IMR-90 (cell line): ENCODE measurements at regions not wholly inside any gene's neighbourhood (a gene's known extent, or its start where the extent isn't known, plus 50 kb on each side); places are given as distances from the start of the nearest gene placed in this dataset.

Experiments used
- ATAC-seq: fragments of 200-7000 bp; cut with Tn5 transposase; 2 replicates; pipeline ENCODE4 v1.9.1; 2020; ENCODE audit warnings: low read depth, mild to moderate bottlenecking, moderate library complexity
- BruUV-seq: library from RNA; stranded (reverse); fragments of 400-500 nt; replicated peaks from 2 replicates; lab custom pipeline; 2021; lab: Mats Ljungman, UMichigan
- CTCF ChIA-PET: fragments of 300-600 bp; formaldehyde crosslinking; extraction: SDS; loops from one replicate; lab custom pipeline; 2021; ENCODE audit warnings: antibody characterized with exemption; lab: Yijun Ruan, JAX
- POLR2A ChIA-PET: fragments of 300-600 bp; sonication (Branson Sonifier 250); formaldehyde crosslinking; loops from one replicate; lab custom pipeline; 2022; ENCODE audit warnings: antibody characterized with exemption; ENCODE audit not compliant: unreplicated experiment; lab: Charles Lee
- DNase-seq: peaks from one replicate; pipeline ENCODE4 v3.0.0; 2013
- H2AFZ ChIP-seq: replicated peaks from 2 replicates; pipeline ENCODE3; 2013; ENCODE audit warnings: low read length, mild to moderate bottlenecking; ENCODE audit not compliant: poor library complexity
- H2AK5ac ChIP-seq: 2 replicates; pipeline ENCODE4 v1.6.1; 2013; ENCODE audit warnings: low read depth, low read length, inconsistent platforms
- H2AK9ac ChIP-seq: replicated peaks from 2 replicates; pipeline ENCODE3; 2013; ENCODE audit warnings: mild to moderate bottlenecking, low read depth, low read length, moderate library complexity; ENCODE audit not compliant: poor library complexity
- H2BK120ac ChIP-seq: 2 replicates; pipeline ENCODE4 v1.6.1; 2013; ENCODE audit warnings: low read depth, low read length, inconsistent platforms
- H2BK15ac ChIP-seq: 3 replicates; pipeline ENCODE4 v1.6.1; 2013; ENCODE audit warnings: low read depth, low read length, inconsistent platforms
- H2BK20ac ChIP-seq: 2 replicates; pipeline ENCODE4 v1.6.1; 2013; ENCODE audit warnings: low read depth, mild to moderate bottlenecking, inconsistent platforms, low read length, moderate library complexity
- H2BK5ac ChIP-seq: 2 replicates; pipeline ENCODE4 v1.6.1; 2013; ENCODE audit warnings: mild to moderate bottlenecking, low read depth, low read length, inconsistent platforms; ENCODE audit not compliant: poor library complexity, severe bottlenecking
- H3K14ac ChIP-seq: replicated peaks from 2 replicates; pipeline ENCODE4 v1.6.1; 2013; ENCODE audit warnings: low read depth, low read length, inconsistent platforms
- H3K18ac ChIP-seq: 2 replicates; pipeline ENCODE4 v1.6.1; 2013; ENCODE audit warnings: low read depth, low read length, control low read depth
- H3K23ac ChIP-seq: 2 replicates; pipeline ENCODE4 v1.6.1; 2013; ENCODE audit warnings: low read depth, low read length, inconsistent platforms
- H3K27ac ChIP-seq: 2 replicates; pipeline ENCODE4 v1.5.1; 2013; ENCODE audit warnings: mild to moderate bottlenecking, control low read depth, low read length; ENCODE audit not compliant: insufficient read depth
- H3K27me3 ChIP-seq: 2 replicates; pipeline ENCODE4 v1.6.1; 2013; ENCODE audit warnings: low read length; ENCODE audit not compliant: control insufficient read depth, insufficient read depth
- H3K36me3 ChIP-seq: 2 replicates; pipeline ENCODE4 v1.6.1; 2013; ENCODE audit warnings: low read length, mixed read lengths; ENCODE audit not compliant: control insufficient read depth, insufficient read depth
- H3K4ac ChIP-seq: 2 replicates; pipeline ENCODE4 v1.6.1; 2013; ENCODE audit warnings: low read depth, low read length, inconsistent platforms
- H3K4me1 ChIP-seq: 2 replicates; pipeline ENCODE4 v1.6.1; 2013; ENCODE audit warnings: low read length, mixed read lengths; ENCODE audit not compliant: control insufficient read depth, insufficient read depth
- H3K4me2 ChIP-seq: 2 replicates; pipeline ENCODE4 v1.6.1; 2013; ENCODE audit warnings: low read depth, mild to moderate bottlenecking, control low read depth, low read length, moderate library complexity
- H3K4me3 ChIP-seq: 2 replicates; pipeline ENCODE4 v1.5.1; 2013; ENCODE audit warnings: low read depth, mild to moderate bottlenecking, control low read depth, low read length, moderate library complexity; ENCODE audit not compliant: insufficient read depth
- H3K56ac ChIP-seq: 2 replicates; pipeline ENCODE4 v1.6.1; 2013; ENCODE audit warnings: low read length, inconsistent platforms; ENCODE audit not compliant: insufficient read depth; ENCODE audit errors: extremely low read depth
- H3K79me1 ChIP-seq, 2 experiments: 2 replicates each; pipeline ENCODE4 v1.6.1; 2013; ENCODE audit warnings: low read length in 2 of 2, inconsistent platforms in 1 of 2, low read depth in 1 of 2
- H3K9ac ChIP-seq: 2 replicates; pipeline ENCODE4 v1.6.1; 2013; ENCODE audit warnings: low read depth, low read length, control low read depth
- H3K9me1 ChIP-seq: 2 replicates; pipeline ENCODE4 v1.6.1; 2013; ENCODE audit warnings: low read length, inconsistent platforms; ENCODE audit not compliant: insufficient read depth
- H3K9me3 ChIP-seq: 2 replicates; pipeline ENCODE4 v1.6.1; 2013; ENCODE audit warnings: low read length; ENCODE audit not compliant: control insufficient read depth, insufficient read depth
- H4K20me1 ChIP-seq: 2 replicates; pipeline ENCODE4 v1.6.1; 2013; ENCODE audit warnings: low read length, inconsistent platforms; ENCODE audit not compliant: insufficient read depth
- H4K5ac ChIP-seq: 2 replicates; pipeline ENCODE4 v1.6.1; 2013; ENCODE audit warnings: mild to moderate bottlenecking, low read depth, low read length, control low read depth
- H4K8ac ChIP-seq, 2 experiments: 2 replicates each; pipeline ENCODE4 v1.6.1; 2013; ENCODE audit warnings: low read depth in 2 of 2, low read length in 2 of 2, control low read depth in 1 of 2, inconsistent platforms in 1 of 2
- H4K91ac ChIP-seq: 2 replicates; pipeline ENCODE4 v1.6.1; 2013; ENCODE audit warnings: low read depth, low read length, inconsistent platforms; ENCODE audit not compliant: insufficient read depth
- CTCF ChIP-seq: conservative IDR thresholded peaks from 2 replicates; pipeline ENCODE4 v1.5.1; 2012; ENCODE audit warnings: mild to moderate bottlenecking, low read depth, low read length, improper control_type of control experiment
- SMC3 ChIP-seq: fragments of 150-350 bp; IDR thresholded peaks from 2 replicates; pipeline ENCODE4 v1.6.1; 2016; ENCODE audit warnings: low read depth, mild to moderate bottlenecking, antibody characterized with exemption, low read length, moderate library complexity
- WGBS, 2 experiments: methylation state at CpG; one replicate each; pipeline versions ENCODE4 v1.1.5 to v1.1.7; 2013; ENCODE audit warnings: missing lambda C conversion rate in 2 of 2; ENCODE audit not compliant: insufficient read length in 1 of 2; ENCODE audit errors: extremely low coverage in 2 of 2; 5-methylcytosine and 5-hydroxymethylcytosine counted together
- dilution Hi-C: fragments of 300-500 bp; cut with HindIII; formaldehyde crosslinking; loops from one replicate; pipeline ENCODE4 v1.14.3; 2018; ENCODE audit warnings: low sequenced_read_pairs; ENCODE audit not compliant: unreplicated experiment
- in situ Hi-C: fragments of 300-500 bp; cut with MboI; formaldehyde crosslinking; loops from 3 replicates; pipeline ENCODE4 v1.14.3; 2019; ENCODE audit warnings: low sequenced_read_pairs, inconsistent platforms, mixed read lengths
- intact Hi-C: fragments of 100-400 bp; cut with micrococcal nuclease; formaldehyde crosslinking; loops from 2 replicates; pipeline ENCODE4 v1.10.0; 2022

GRCh38 chr11:111162305-111162704 is 83.2 kb upstream of the POU2AF2 start:
- H3K27ac ChIP-seq, result no peak overlapping the region
- no peak overlapping the region for H4K91ac ChIP-seq
- H4K8ac ChIP-seq, result no peak overlapping the region
- dilution Hi-C loops, result no loop called here
- no peak overlapping the region for H2AK5ac ChIP-seq
- H2BK15ac ChIP-seq, result no peak overlapping the region
- no peak overlapping the region for H3K4ac ChIP-seq
- no TSS peak for BruUV-seq
- DNase-seq, result peak; percentile 59
- no peaks in the 10 kb centered on the region for H3K9me3 ChIP-seq
- no peaks in the 10 kb centered on the region for H3K36me3 ChIP-seq
- no peak overlapping the region for H2BK20ac ChIP-seq
- no peak overlapping the region for H2BK120ac ChIP-seq
- H3K23ac ChIP-seq, result no peak overlapping the region
- no peaks in the 10 kb centered on the region for H3K27me3 ChIP-seq
- intact Hi-C loops, result no loop called here
- CTCF ChIA-PET, result interaction anchor here (0.5 to 1.1 kb wide), 2 partner anchors 17 to 19 kb away, joined by 3 read pairs; no protein-coding TSS in a partner anchor
- no peak overlapping the region for H4K5ac ChIP-seq
- TF ChIP-seq SMC3 (no peak), CTCF (0 out of 2 replicates have a peak, but pooled peaks have one; percentile 3)
- H3K4me1 ChIP-seq, result no peaks in the 10 kb centered on the region
- H2BK5ac ChIP-seq, result no peak overlapping the region
- no peak overlapping the region for H3K14ac ChIP-seq
- H4K20me1 ChIP-seq, result no peaks in the 10 kb centered on the region
- H3K4me2 ChIP-seq, result no peak overlapping the region
- no peaks in the 10 kb centered on the region for H3K9me1 ChIP-seq
- ATAC-seq, result peak; percentile 65
- H3K18ac ChIP-seq, result no peak overlapping the region
- POLR2A ChIA-PET, result no interaction called here
- H2AK9ac ChIP-seq, result no peak overlapping the region
- in situ Hi-C loops, result no loop called here
- H3K9ac ChIP-seq, result no peak overlapping the region
- no peak overlapping the region for H3K56ac ChIP-seq
- H2AFZ ChIP-seq, result no peak overlapping the region
- no peak overlapping the region for H3K4me3 ChIP-seq
- H3K79me1 ChIP-seq, result no peaks in the 10 kb centered on the region
- no CpG with 5 or more reads among the region's 1 CpG for WGBS, 2 experiments
